ENCODE measurements at regions not wholly inside any gene's neighbourhood (a gene's known extent, or its start where the extent isn't known, plus 50 kb on each side); places are given as distances from the start of the nearest gene placed in this dataset.
"Not testable (repeated sequence)": the region's sequence is repeated elsewhere in the genome, so short reads cannot be mapped to it uniquely, and the experiment has no call there.

DNA sequence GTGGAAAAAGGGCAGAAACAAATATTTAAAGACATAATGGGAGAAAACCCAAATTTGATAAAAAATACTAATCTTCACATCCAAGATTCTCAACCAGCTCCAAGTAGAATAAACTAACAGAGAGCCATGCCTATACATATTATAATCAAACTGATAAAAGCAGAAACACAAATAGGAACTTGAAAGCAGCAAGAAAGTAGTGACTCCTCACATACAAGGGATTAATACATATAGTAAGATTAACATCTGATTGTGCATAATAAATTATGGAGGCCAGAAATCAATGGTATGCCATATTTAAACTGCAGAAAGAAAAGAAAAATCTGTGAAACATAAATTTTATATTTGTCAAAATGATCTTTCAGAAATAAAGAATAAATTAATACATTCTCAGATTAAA lies 454.3 kb upstream of the PCDH10 start:
- FAIRE-seq: no peak

DNA sequence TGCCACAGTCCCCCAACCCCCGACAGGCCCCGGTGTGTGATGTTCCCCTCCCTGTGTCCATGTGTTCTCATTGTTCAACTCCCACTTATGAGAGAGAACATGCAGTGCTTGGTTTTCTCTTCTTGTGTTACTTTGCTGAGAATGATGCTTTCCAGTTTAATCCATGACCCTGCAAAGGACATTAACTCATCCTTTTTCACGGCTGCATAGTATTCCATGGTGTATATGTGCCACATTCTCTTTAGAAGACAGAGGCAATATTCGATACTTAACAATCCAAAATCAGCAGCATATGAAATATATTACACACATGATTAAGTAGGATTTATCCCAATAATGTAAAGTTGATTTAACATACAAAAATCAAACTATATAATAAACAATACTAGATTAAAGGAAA lies 451.6 kb upstream of the PCDH10 start:
- FAIRE-seq: not testable (repeated sequence)

DNA sequence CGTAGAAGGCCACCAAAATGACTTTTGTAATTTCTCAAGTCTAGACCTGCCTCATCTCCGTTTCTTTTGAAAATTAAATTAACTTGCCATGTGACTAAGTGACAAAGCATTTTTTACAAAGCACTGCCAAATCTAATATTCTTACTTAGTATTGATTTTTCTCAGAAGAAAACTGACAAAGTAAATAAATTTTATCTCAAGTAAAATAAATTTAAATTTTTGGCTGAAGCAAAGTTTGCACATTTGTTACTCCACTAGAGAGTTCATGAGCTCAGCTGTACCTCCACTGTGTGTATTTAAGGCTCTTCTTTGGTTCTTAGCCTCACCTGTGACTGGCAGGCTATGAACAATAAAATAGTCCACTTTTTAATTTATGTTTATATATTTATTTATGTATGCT lies 441.1 kb upstream of the PCDH10 start:
- no peak for FAIRE-seq

DNA sequence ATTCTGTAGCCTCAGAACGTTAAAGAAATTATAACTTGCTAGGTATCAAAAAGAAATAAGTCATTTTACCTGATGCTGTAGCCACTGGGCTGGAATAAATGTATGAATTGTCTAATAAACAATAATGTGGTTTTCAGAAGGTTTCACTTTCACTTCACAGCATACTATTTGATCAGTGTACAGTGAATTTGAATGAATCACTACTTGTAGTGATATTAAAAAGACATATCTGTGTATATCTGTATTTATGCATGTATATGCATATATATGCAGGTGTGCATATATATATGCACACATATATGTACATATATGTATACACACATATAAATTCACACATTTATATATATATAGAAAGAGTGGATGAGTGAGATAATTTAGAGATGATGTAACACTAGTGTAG lies 440.0 kb upstream of the PCDH10 start:
- FAIRE-seq: no peak

DNA sequence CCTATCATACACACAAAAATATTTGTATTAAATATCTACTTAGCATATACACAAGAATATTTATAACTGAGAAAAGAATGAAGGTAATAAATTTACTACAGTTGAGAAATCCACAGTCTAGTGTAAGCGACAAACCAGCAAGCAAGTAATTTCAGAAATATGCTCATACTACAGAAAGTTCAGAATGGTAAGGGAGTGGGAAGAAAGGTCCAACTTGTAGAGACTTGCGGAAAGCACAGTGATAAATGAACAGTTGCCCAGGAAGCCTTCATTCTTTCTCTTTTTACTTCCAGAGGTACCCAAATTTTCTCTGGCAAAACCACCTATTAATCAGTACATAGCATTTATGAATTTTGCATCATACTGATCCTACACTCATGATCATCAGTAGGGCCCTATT lies 438.1 kb upstream of the PCDH10 start:
- FAIRE-seq: no peak

DNA sequence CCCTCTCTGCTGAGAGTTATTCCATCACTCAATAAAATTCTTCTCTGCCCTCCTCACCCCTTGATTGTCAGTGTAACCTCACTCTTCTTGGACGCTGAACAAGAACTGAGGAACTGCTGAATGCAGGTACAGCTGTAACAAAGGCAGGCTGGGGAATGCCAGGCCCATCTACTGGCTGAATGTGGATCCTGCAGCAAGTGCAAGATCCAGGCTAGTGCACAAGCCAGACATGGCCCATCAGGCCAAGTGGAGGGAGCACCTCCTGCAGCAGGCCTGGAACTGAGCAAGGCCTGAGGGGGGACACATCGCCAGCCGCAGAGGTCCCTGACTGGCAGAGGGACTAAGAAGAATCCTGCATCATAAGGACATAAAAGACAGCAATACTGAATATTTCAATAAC lies 411.8 kb upstream of the PCDH10 start:
- FAIRE-seq: no peak

DNA sequence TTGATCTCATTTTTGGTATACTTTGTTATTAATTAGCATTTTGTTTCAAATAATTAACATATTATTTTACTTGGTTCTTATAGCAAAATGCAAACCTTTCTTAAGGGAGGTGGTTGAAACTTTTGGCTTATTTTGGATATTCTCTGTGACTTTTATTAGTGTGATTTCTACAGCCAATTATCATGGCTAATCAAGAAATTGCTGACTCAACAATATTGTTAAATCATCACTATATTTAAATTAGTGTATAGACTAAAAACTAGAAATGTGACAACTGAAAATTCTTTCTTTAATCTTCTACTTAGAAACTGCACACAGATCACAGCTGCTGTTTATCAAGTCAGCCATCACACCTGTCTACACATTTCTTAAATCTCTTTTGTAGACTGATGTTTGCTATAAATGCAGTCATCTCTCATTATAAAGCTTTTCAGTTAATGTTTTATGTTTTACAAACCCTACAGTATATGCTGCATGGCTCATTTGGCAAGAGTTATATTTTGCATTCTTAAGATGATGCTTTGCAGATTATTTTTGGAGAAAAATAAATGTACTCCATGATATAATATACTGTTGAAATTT lies 389.8 kb upstream of the PCDH10 start:
- FAIRE-seq: no peak

DNA sequence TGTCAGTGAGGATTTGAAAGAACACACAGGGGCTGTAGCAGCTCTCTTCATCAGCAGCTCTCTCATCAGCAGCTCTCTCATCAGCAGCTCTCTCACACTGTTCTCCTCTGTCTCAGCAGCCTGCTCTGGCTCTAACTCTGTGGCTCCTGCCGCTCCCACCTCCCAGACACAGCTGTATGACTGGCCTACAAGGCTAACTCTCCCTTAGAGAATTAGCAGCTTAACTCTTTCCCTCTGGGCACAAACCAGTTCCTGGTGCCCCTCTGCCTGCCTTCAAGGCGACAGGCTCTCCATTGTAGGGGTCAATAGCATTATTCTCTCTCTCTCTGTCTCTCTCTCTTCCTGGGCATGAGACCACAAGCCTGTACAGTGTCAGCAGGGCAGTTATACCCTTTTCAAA lies 385.6 kb upstream of the PCDH10 start:
- FAIRE-seq: no peak

DNA sequence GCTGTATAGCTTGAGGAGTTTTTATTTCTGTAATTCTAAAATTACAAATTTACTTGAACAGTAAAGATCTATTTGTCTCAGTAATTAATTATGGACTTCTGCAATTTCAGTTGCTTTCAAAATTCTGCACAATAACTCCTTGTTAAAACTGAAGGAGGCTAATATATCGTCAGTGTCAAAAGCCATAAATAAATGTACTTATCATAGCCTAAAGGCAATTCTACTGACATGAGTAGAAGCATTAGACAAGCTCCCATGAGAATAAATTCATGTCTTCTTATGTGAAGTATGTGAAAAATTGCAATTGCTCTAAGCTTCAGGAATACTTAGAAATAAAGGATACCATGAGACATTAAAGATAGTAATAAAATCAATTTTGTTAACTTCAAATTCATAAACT lies 381.2 kb upstream of the PCDH10 start:
- no peak for FAIRE-seq

DNA sequence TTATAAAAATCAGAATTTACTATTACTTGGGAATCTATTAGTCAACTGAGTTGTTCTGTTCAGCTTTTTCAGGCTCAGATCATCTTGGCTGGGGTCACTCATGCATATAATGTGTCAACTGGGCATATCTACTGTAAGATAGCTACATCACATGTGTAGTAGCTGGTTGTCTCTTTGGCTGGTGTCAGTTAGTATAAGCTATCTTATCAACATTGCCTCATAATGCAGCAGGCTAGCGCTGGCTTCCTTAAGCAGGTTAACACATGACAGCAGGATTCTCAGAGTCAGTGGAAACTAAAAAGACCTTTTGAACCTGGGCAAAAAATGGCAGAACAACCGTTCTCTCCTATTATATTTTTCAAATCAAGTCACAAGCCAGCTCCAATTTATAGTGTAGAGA lies 378.3 kb upstream of the PCDH10 start:
- no peak for FAIRE-seq

DNA sequence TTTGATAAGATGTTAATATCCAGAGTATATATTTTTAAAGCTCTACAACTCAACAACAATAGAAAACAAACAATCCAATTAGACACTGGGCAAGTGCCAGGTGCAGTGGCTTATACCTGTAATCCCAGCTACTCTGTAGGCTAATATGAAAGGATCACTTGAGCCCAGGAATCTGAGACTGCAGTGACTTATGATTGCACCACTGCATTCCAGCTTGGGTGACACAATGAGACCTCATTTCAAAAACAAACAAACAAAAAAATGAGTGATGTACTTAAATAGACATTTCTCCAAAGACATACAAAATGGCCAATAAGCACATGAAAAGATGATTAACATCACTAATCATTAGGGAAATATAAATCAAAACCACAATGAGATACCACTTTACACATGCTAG lies 356.8 kb upstream of the PCDH10 start:
- FAIRE-seq: no peak

DNA sequence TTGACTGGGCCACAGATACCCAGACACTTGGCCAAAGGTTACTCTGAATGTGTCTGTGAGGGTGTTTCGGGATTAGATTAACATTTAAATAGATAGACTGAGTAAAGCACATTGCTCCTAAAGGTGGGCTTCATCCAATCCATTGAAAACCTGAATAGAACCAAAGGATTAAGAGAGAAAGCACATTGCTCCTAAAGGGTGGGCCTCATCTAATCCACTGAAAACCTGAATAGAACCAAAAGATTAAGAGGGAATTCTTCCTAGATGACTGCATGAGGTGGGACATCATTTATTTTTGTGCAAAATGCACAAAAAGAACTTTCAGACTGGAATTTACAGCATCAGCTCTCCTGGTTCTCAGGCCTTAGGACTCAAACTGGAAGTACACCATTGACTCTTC lies 351.2 kb upstream of the PCDH10 start:
- FAIRE-seq: no peak

DNA sequence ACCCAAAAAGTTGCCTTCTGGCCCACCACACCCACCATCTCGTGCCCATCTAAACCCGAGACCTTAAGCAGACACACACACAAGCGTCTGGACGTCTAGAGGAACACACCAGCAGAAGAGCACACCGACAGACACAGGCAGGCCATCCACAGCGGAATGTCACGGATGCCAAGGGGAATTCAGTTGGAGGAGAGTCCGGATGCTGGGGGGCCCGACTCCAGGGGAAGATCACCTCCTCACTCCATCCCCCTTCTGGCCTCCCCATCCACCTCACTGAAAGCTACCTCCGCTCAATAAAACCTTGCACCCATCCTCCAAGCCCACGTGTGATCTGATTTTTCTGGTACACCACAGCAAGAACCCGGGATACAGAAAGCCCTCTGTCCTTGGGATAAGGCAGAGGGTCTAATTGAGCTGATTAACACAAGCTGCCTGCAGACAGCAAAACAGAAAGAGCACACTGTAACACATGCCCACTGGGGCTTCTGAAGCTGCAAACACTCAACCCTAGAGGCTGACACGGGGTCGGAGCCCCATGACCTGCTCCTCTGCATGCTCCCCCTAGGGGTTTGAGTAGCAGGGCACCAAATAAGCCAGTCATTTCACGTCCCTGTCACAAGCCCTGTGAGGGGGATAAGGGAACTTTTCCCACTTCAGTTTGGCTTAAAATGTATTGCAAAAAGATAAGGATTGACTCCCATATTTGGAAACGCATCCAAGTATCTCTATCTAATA lies 339.6 kb upstream of the PCDH10 start:
- FAIRE-seq: no peak

DNA sequence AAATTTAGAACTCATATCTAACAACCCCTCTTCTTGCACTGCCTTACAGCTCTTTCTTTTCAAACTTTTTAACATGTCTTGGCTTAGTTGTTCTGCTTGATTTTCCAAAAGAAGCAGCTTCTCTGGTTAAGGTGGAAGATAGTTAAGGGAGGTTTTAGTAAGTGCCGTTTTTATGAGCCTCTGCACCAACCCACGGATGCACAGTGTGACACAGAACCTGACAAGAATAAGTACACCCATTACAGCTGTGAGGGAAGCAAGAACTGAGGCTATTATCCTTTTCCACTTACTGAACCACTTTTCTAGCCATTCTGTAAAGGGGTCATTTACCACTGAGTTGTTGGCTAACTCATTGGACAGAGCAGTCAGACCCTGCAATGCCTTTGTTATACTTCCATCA lies 336.0 kb upstream of the PCDH10 start:
- not testable (repeated sequence) for FAIRE-seq

DNA sequence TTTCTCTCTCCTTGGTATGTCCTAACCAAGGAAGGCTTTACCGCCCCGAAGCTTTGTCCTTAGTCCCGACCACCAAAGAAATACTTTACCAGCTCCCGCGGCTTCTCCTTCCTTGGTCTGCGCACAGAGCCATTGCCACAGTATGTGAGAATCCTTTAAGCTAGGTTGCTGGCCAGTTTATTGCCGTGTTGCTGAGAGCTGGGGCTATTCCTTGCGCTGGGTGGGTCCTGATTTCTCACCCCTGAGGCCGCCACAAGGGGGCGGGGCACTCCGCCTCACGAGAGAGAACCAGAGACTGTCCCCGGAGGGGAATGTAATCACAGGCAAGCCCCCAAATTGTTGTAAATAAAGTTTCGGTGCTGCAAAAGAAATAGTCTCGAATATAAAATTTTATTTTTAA lies 331.0 kb upstream of the PCDH10 start:
- FAIRE-seq: no peak

DNA sequence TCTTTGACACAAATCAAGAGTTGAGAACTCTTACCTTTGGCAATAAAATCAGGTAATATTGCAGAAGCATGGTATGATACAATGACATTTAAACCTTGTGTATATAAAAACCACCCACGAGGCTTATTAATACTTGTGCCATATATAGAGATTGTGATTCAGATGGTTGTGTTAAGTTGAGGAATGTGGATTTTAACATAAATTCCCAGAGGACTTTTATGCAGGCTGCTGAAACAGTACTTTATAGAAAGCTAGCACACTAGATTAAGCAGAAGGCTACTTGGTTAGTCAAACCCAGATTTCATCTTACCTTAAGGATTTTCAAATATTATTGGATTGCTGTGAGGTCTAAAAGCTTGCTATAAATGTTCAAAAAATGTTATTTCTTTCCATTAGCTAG lies 325.7 kb upstream of the PCDH10 start:
- FAIRE-seq: no peak

DNA sequence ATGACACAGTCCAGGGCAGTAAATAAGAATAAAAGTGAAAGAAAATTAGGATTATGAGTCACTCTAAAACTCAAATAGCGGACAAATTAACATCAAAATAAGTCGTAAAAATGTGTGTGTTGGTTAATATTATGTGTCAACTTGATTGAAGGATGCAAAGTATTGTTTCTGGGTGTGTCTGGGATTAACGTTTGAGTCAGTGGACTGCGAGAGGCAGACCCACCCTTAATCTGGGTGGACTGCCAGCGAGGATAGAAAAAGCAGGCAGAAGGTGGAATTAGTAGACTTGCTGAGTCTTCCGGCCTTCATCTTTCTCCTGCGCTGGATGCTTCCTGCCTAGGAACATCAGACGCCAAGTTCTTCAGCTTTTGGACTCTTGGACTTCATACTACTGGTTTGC lies 324.3 kb upstream of the PCDH10 start:
- FAIRE-seq: no peak

DNA sequence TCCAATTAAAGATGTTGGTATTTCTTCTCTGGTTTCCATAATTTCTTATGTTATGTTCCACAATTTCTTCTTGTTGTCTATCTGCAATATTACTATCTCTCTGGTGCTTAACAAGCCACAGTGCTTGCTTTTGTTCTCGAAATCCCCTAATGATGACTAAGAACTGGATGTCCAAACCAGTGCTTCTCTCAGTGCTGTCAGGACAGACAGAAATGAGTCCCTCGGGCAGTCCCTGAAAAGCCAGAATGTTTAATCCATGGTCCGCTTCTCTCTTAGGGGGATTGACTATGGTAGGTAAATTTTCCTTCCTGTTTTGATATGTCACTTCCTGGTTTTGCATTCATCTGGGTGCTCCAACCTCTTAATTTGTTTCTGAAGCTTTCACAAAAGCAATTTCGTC lies 321.6 kb upstream of the PCDH10 start:
- FAIRE-seq: no peak

DNA sequence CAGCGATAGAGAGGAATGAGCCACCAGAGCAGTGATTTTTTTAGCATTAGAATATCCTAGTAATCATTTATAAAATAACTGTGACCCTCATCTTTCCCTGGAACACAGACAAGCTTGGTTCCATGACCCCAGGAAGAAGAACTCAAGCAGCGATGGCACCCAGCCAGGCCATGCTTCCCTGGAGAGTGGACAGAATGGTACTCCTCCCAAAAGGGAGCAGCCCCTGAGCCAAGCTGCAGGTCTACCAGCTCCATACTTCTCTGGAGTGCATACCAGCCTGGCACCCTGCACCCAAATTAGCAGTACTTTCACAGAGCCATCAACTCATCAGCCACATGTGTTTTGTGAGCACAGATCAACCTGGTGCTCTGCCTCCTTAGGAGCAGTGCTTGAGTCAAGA lies 310.9 kb upstream of the PCDH10 start:
- no peak for FAIRE-seq

DNA sequence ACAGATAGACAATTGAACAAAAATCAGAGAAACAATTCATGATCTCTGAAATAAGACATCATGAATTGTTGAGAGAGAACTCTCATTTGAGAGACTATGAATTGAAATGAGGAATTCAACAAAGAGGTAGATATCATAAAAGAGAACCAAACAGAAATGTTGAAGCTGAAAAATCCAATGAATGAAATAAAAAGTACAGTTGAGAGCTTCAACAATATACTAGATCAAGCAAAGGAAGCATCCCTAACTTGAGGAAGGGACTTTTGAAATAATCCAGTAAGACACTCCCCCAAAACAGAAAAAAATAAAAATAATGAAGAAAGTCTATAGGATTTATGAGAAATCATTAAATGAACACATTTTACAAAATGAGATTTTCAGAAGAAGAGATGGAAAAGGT lies 310.0 kb upstream of the PCDH10 start:
- no peak for FAIRE-seq

DNA sequence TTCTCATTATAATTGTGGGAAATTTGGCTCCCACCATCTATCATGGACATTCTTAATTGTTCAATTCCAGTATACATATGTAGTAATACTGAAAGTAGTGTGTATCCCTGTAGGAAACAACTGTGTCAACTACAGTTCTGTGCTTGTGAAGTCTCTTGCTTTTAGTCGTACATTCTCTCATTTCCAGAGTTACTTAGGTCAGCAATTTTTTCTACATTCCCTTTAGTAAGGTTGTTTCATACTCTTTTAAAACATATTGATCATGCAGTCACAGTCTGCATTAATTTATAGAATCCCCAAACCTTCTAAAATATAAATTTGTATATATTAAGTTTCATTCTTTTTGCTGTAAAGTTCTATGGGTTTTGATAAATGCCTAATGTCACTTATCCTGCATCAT lies 289.2 kb upstream of the PCDH10 start:
- no peak for FAIRE-seq

DNA sequence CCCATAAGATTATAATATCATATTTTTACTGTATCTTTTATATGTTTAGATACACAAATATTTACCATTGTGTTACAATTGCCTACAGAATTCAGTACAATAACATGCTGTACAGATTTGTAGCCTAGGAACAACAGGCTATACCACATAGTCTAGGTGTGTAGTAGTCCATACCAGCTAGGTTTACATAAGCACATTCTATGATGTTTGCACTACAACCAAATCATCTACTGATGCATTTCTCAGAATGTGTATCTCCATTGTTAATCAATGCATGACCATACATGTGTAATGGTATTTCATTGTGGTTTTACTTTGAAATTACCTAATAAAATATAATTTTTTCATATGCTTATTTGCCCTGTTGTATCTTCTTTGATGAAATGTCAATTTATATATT lies 288.1 kb upstream of the PCDH10 start:
- no peak for FAIRE-seq

DNA sequence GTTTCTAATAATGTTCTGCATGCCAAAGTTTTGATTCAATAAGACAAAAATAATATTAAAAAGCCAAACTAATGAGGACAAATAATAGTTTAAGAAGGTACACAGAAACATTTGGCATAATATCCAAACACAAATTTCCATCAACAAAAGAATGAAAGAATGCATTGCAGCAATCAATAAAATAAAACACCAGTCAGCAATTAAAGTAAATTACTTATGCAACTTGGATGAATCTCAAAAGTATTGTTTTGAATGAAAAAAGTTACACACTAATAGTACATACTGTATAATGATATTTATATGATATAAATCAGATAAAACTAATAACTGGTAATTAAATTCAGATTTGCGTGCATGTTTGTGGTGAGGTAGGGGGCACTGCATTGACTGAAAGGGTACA lies 285.5 kb upstream of the PCDH10 start:
- no peak for FAIRE-seq

DNA sequence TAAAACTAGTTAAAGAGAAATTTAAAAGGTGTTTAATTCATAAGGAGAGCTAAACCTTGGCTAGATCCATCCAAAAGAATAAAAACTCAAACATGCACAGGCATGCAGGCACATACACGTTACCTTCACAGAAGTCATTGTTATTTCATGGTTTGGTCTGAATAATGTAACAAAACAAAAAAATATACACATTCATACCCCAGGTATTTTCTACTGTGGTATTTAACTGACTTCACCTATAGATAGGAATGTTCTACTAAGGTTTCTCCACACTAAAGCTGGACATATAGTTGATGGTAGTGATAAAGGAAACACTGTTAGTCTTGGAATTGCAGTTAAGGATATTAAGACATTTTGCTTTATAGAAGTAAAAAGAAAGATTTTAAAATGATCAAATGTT lies 283.6 kb upstream of the PCDH10 start:
- no peak for FAIRE-seq

DNA sequence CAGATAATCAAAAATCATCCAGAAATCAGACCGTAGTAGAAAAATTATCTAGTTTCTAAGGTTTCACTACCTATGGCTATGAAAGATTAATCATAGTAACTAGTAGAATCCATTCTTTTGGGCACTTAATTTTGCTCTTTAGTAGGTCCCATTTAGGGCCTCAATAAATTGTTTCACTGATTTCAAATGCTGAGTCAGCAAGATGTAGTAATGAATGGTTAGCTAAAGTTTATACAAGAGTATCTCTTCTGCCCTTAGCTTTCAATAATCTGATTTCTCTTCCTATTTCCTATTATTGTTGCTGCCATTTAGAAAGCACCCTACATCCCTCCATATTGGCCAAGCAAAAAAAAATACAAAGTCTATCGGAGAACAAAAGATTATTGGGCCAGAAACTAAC lies 283.2 kb upstream of the PCDH10 start:
- FAIRE-seq: no peak

Data from colon (tissue), 2 donors.